ENCODE measurements at regions not wholly inside any gene's neighbourhood (a gene's known extent, or its start where the extent isn't known, plus 50 kb on each side); places are given as distances from the start of the nearest gene placed in this dataset.

DNA sequence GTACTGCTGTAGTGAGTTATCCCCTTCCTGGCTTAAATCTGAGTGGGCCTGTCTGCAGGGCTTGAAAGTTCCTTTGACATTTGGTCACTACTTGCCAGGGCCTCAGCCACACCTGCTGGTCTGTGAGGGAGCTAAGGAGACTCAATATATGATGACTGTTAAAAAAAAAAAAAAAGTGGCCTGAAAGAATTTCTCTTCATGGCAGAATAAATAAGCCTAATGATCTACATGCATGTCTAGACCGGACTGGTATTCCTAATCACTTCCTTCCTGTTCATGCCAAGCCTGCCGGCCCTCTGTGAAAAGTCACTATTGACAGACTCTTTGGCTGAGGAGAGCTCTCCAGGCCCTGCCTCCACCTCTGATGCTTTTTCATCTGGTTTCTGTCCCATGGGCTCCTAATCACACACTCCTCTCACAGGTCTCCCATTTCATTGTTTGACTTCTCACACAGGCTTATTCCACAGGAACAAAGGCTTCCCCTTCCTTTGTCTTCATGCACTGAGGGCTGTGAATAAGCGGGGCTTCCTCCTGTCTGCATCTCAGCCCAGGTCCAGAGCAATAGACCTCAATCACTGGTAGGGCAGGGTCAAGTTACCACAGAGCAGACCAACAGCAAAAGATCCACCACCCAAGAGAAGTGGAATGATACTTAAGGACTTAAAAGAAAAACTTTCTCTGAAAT lies 99.1 kb upstream of the SEC61G start:
- TF ChIP-seq, protein P1, sequence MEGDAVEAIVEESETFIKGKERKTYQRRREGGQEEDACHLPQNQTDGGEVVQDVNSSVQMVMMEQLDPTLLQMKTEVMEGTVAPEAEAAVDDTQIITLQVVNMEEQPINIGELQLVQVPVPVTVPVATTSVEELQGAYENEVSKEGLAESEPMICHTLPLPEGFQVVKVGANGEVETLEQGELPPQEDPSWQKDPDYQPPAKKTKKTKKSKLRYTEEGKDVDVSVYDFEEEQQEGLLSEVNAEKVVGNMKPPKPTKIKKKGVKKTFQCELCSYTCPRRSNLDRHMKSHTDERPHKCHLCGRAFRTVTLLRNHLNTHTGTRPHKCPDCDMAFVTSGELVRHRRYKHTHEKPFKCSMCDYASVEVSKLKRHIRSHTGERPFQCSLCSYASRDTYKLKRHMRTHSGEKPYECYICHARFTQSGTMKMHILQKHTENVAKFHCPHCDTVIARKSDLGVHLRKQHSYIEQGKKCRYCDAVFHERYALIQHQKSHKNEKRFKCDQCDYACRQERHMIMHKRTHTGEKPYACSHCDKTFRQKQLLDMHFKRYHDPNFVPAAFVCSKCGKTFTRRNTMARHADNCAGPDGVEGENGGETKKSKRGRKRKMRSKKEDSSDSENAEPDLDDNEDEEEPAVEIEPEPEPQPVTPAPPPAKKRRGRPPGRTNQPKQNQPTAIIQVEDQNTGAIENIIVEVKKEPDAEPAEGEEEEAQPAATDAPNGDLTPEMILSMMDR (IDR thresholded peaks at IDR 0.05; ENCODE audit: low read depth, low read length): no peak
- TF ChIP-seq MAX (IDR thresholded peaks at IDR 0.05; ENCODE audit: low read depth, low read length) (no peak), POLR2A (IDR thresholded peaks at IDR 0.05; ENCODE audit: extremely low read depth, insufficient read length) (no peak), MYC (IDR thresholded peaks at IDR 0.05; ENCODE audit: low read depth, low read length) (no peak)
